K562 (cell line): ENCODE measurements at regions not wholly inside any gene's neighbourhood (a gene's known extent, or its start where the extent isn't known, plus 50 kb on each side); places are given as distances from the start of the nearest gene placed in this dataset.

Experiments
- BRCA1 ChIP-seq, 2 experiments: fragments of 450-650 bp in 1 of 2; sonication (generic) in 1 of 2; formaldehyde crosslinking in 1 of 2; IDR thresholded peaks; 2 replicates each; pipeline versions ENCODE4 v1.5.0 to v1.6.1; 2017 to 2020; ENCODE audit warnings: mild to moderate bottlenecking in 1 of 2, missing genetic modification reagents in 1 of 2
- RBM14 ChIP-seq: fragments of 200-400 bp; formaldehyde crosslinking; IDR thresholded peaks from 2 replicates; pipeline ENCODE4 v1.6.1; 2018; ENCODE audit warnings: low read depth, mild to moderate bottlenecking, low read length, moderate library complexity, borderline replicate concordance; ENCODE audit not compliant: insufficient read depth
- ZNF24 ChIP-seq: fragments of 450-650 bp; IDR thresholded peaks from 2 replicates; pipeline ENCODE4 v1.6.1; 2016
- TF ChIP-seq, protein P1 (sequence below): IDR thresholded peaks from 3 replicates; pipeline ENCODE4 v1.6.1; 2011; ENCODE audit warnings: borderline replicate concordance, mild to moderate bottlenecking, moderate library complexity; ENCODE audit not compliant: insufficient read length; ENCODE audit errors: extremely low read depth

DNA sequence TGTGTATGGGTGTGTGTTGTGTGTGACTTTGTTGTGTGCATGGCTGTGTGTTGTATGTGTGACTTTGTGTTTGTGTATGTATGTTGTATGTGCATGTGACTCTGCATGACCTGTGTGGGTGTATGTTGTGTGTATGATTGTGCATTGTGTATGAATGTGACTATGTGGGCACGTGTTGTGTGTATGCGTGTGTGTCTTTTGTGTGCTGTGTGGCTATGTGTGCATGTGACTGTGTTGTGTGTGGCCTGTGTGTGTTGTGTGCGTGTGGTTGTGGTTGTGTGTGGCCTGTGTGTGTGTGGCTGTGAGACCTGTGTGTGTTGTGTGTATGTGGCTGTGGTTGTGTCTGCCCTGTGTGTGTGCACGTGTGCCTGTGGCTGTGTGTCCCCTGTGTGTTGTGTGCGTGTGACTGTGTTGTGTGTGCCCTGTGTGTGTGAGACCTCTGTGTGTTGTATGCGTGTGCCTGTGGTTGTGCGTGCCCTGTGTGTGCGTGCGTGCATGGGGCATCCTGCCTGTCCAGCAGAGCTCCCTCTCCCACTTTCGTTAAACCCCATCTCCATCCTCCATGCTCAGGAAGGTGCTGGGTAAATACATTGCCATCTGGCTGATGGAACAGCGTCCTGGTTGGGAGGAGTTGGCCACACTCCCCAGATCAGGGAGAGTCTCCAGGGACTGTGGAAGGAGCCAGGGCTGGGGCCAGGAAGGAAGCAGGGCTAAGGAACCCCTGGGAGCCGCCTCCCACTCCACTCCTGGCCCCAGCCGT is 90.1 kb upstream of the GSE1 start:
- TF ChIP-seq BRCA1 (IDR thresholded peaks at IDR 0.05) (no peak), BRCA1 (CRISPR knock-in tag; IDR thresholded peaks at IDR 0.05) (no peak), ZNF24 (no peak), RBM14 (no peak)
- TF ChIP-seq, protein P1, sequence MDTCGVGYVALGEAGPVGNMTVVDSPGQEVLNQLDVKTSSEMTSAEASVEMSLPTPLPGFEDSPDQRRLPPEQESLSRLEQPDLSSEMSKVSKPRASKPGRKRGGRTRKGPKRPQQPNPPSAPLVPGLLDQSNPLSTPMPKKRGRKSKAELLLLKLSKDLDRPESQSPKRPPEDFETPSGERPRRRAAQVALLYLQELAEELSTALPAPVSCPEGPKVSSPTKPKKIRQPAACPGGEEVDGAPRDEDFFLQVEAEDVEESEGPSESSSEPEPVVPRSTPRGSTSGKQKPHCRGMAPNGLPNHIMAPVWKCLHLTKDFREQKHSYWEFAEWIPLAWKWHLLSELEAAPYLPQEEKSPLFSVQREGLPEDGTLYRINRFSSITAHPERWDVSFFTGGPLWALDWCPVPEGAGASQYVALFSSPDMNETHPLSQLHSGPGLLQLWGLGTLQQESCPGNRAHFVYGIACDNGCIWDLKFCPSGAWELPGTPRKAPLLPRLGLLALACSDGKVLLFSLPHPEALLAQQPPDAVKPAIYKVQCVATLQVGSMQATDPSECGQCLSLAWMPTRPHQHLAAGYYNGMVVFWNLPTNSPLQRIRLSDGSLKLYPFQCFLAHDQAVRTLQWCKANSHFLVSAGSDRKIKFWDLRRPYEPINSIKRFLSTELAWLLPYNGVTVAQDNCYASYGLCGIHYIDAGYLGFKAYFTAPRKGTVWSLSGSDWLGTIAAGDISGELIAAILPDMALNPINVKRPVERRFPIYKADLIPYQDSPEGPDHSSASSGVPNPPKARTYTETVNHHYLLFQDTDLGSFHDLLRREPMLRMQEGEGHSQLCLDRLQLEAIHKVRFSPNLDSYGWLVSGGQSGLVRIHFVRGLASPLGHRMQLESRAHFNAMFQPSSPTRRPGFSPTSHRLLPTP = no peak
